Panc1 (cell line): ENCODE measurements at regions not wholly inside any gene's neighbourhood (a gene's known extent, or its start where the extent isn't known, plus 50 kb on each side); places are given as distances from the start of the nearest gene placed in this dataset.
"Not testable (repeated sequence)": the region's sequence is repeated elsewhere in the genome, so short reads cannot be mapped to it uniquely, and the experiment has no call there.

Experiments used
- ATAC-seq: fragments of 200-7000 bp; cut with Tn5 transposase; 2 replicates; pipeline ENCODE4 v1.9.1; 2020; ENCODE audit warnings: mild to moderate bottlenecking, moderate library complexity
- BruUV-seq: library from RNA; stranded (reverse); fragments of 400-500 nt; replicated peaks from 2 replicates; lab custom pipeline; 2021; lab: Mats Ljungman, UMichigan
- CTCF ChIA-PET: fragments of 300-600 bp; sonication (Branson Sonifier 250); formaldehyde crosslinking; loops from one replicate; lab custom pipeline; 2022; ENCODE audit warnings: antibody characterized with exemption; lab: Charles Lee
- POLR2A ChIA-PET: fragments of 300-600 bp; sonication (Branson Sonifier 250); formaldehyde crosslinking; loops from one replicate; lab custom pipeline; 2022; ENCODE audit warnings: antibody characterized with exemption; lab: Charles Lee
- DNase-seq: peaks from one replicate; pipeline ENCODE4 v3.0.0-alpha.2; 2010; ENCODE audit warnings: low read depth, low spot score
- H3K27ac ChIP-seq: 2 replicates; pipeline ENCODE4 v1.5.1; 2011; ENCODE audit warnings: mild to moderate bottlenecking, low read length, inconsistent platforms
- H3K27me3 ChIP-seq: fragments of 200-500 bp; sonication (Bioruptor generic); 2 replicates; pipeline ENCODE4 v1.6.0; 2014; ENCODE audit warnings: low read length, inconsistent platforms; ENCODE audit not compliant: control insufficient read depth, insufficient read depth
- H3K36me3 ChIP-seq: fragments of 200-500 bp; sonication (Bioruptor generic); 2 replicates; pipeline ENCODE4 v1.5.1; 2014; ENCODE audit warnings: inconsistent platforms, mild to moderate bottlenecking, low read length, moderate library complexity; ENCODE audit not compliant: control insufficient read depth, insufficient read depth
- H3K4me1 ChIP-seq: 2 replicates; pipeline ENCODE4 v1.5.1; 2011; ENCODE audit warnings: inconsistent platforms, mild to moderate bottlenecking, low read length, moderate library complexity; ENCODE audit not compliant: control insufficient read depth, insufficient read depth
- H3K4me3 ChIP-seq, 2 experiments: 2 replicates each; pipeline ENCODE4 v1.5.1; 2011 to 2012; ENCODE audit warnings: low read depth in 2 of 2, low read length in 2 of 2, mild to moderate bottlenecking in 2 of 2, inconsistent platforms in 1 of 2, moderate library complexity in 1 of 2
- H3K9me3 ChIP-seq: fragments of 200-500 bp; sonication (Bioruptor generic); 2 replicates; pipeline ENCODE4 v1.5.1; 2014; ENCODE audit warnings: low read depth, mild to moderate bottlenecking, inconsistent platforms, low read length, moderate library complexity; ENCODE audit not compliant: control insufficient read depth, insufficient read depth
- POLR2AphosphoS5 ChIP-seq: IDR thresholded peaks from 2 replicates; pipeline ENCODE4 v1.6.1; 2012; ENCODE audit warnings: mild to moderate bottlenecking, low read depth, low read length, moderate library complexity
- SIN3A ChIP-seq: IDR thresholded peaks from 2 replicates; pipeline ENCODE4 v1.6.1; 2012; ENCODE audit warnings: low read depth, mild to moderate bottlenecking, low read length, moderate library complexity, borderline replicate concordance; ENCODE audit not compliant: insufficient read depth
- TCF7L2 ChIP-seq: IDR thresholded peaks from 2 replicates; pipeline ENCODE4 v1.6.1; 2011; ENCODE audit warnings: mild to moderate bottlenecking, low read depth, low read length, inconsistent platforms
- in situ Hi-C: cut with HindIII; loops from 2 replicates; pipeline ENCODE4 v1.10.0; 2016; ENCODE audit warnings: low sequenced_read_pairs, low pct_unique_long_range_greater_than_20kb
- intact Hi-C: fragments of 100-400 bp; cut with micrococcal nuclease; formaldehyde crosslinking; loops from one replicate; pipeline ENCODE4 v1.10.0; 2022; ENCODE audit not compliant: unreplicated experiment
- TF ChIP-seq, protein P1 (sequence below): fragments of 450-650 bp; IDR thresholded peaks from 2 replicates; pipeline ENCODE4 v1.5.1; 2017; ENCODE audit warnings: mild to moderate bottlenecking
- TF ChIP-seq, protein P2 (sequence below), 2 experiments: IDR thresholded peaks; 2 replicates each; pipeline ENCODE4 v1.6.1; 2011 to 2012; ENCODE audit warnings: low read depth in 2 of 2, control low read depth in 1 of 2, low read length in 1 of 2, mild to moderate bottlenecking in 1 of 2, moderate library complexity in 1 of 2; ENCODE audit not compliant: insufficient read depth in 1 of 2

DNA sequence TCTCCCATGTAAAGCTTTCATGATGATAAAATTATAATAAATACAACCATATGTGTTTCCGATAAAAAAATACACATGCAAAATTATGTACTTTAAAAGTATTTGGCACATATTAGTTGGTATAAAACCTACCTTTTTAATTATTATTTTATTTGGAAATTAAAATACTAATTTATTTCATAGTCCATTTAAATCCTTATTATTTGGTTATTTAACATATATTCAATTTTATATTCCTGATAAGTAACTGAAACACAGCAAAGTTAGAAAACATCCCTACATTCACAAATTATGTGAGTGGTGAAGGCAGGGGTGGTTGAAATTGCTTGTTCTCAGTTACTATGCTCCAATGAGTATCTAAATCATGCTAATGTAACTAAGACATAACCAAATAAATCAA is 920.5 kb downstream of the SLITRK1 start:
- TF ChIP-seq, protein P1, sequence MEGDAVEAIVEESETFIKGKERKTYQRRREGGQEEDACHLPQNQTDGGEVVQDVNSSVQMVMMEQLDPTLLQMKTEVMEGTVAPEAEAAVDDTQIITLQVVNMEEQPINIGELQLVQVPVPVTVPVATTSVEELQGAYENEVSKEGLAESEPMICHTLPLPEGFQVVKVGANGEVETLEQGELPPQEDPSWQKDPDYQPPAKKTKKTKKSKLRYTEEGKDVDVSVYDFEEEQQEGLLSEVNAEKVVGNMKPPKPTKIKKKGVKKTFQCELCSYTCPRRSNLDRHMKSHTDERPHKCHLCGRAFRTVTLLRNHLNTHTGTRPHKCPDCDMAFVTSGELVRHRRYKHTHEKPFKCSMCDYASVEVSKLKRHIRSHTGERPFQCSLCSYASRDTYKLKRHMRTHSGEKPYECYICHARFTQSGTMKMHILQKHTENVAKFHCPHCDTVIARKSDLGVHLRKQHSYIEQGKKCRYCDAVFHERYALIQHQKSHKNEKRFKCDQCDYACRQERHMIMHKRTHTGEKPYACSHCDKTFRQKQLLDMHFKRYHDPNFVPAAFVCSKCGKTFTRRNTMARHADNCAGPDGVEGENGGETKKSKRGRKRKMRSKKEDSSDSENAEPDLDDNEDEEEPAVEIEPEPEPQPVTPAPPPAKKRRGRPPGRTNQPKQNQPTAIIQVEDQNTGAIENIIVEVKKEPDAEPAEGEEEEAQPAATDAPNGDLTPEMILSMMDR, result no peak
- TF ChIP-seq POLR2AphosphoS5 (no peak), SIN3A (no peak)
- TF ChIP-seq, protein P2, sequence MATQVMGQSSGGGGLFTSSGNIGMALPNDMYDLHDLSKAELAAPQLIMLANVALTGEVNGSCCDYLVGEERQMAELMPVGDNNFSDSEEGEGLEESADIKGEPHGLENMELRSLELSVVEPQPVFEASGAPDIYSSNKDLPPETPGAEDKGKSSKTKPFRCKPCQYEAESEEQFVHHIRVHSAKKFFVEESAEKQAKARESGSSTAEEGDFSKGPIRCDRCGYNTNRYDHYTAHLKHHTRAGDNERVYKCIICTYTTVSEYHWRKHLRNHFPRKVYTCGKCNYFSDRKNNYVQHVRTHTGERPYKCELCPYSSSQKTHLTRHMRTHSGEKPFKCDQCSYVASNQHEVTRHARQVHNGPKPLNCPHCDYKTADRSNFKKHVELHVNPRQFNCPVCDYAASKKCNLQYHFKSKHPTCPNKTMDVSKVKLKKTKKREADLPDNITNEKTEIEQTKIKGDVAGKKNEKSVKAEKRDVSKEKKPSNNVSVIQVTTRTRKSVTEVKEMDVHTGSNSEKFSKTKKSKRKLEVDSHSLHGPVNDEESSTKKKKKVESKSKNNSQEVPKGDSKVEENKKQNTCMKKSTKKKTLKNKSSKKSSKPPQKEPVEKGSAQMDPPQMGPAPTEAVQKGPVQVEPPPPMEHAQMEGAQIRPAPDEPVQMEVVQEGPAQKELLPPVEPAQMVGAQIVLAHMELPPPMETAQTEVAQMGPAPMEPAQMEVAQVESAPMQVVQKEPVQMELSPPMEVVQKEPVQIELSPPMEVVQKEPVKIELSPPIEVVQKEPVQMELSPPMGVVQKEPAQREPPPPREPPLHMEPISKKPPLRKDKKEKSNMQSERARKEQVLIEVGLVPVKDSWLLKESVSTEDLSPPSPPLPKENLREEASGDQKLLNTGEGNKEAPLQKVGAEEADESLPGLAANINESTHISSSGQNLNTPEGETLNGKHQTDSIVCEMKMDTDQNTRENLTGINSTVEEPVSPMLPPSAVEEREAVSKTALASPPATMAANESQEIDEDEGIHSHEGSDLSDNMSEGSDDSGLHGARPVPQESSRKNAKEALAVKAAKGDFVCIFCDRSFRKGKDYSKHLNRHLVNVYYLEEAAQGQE (IDR thresholded peaks at IDR 0.05; ENCODE audit: insufficient read depth in 1 of 2, low read depth in 2 of 2, low read length in 1 of 2), result no peak
- ChIA-PET POLR2A (no interaction called here), CTCF (no interaction called here)
- Histone ChIP-seq H3K27ac (no peak overlapping the region), H3K4me3 (no peak overlapping the region), H3K9me3 (no peaks in the 10 kb centered on the region), H3K27me3 (no peaks in the 10 kb centered on the region), H3K36me3 (no peaks in the 10 kb centered on the region), H3K4me1 (no peaks in the 10 kb centered on the region)
- BruUV-seq, result no TSS peak
- intact Hi-C loops (no loop called here), in situ Hi-C loops (no loop called here)
- ATAC-seq, result no peak
- no peak for DNase-seq

DNA sequence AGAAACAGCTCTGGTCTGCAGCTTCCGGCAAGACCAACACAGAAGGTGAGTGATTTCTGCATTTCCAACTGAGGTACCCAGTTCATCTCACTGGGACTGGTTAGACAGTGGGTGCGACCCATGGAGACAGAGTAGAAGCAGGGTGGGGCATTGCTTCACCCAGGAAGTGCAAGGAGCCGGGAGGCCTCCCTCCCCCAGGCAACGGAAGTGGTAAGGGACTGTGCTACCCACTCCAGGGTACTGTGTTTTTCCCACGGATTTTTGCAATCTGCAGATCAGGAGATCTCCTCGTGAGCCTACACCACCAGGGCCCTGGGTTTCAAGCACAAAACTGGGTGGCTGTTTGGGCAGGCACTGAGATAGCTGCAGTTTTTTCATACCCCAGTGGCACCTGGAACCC is 929.9 kb downstream of the SLITRK1 start:
- in situ Hi-C loops, DNase-seq, H3K36me3 ChIP-seq, H3K4me1 ChIP-seq, H3K27ac ChIP-seq, POLR2A ChIA-PET, H3K27me3 ChIP-seq, CTCF ChIA-PET, H3K9me3 ChIP-seq, H3K4me3 ChIP-seq, ATAC-seq, intact Hi-C loops, BruUV-seq: not testable (repeated sequence)

DNA sequence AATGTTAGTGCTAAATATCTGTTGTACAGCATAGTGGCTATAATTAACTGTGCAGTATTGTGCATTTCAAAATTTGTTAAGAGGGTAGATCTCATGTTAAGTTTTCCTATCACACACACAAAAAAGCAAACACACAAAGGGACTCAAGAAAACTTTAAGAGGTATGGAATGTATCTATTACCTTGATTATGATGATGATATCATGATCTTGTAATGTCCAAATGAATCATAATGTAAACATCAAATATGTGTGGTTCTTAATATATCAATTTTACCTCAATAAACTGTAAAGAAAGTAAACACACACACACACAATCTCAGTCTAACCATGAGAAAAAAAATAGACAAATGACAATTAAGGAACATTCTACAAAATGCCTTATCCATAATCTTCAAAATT is 934.6 kb downstream of the SLITRK1 start:
- BruUV-seq, result no TSS peak

More for the DNA sequence above, 934.6 kb downstream of the SLITRK1 start:
- ATAC-seq, result no peak
- CTCF ChIA-PET, result no interaction called here
- TF ChIP-seq, protein P2 (IDR thresholded peaks at IDR 0.05; ENCODE audit: insufficient read depth in 1 of 2, low read depth in 2 of 2, low read length in 1 of 2), result no peak
- TF ChIP-seq SIN3A, result no peak
- TF ChIP-seq, protein P1, result no peak
- no peak for TF ChIP-seq TCF7L2
- TF ChIP-seq POLR2AphosphoS5, result no peak
- Histone ChIP-seq H3K27ac (no peak overlapping the region), H3K36me3 (no peaks in the 10 kb centered on the region), H3K4me3 (no peak overlapping the region), H3K27me3 (no peaks in the 10 kb centered on the region), H3K9me3 (no peaks in the 10 kb centered on the region), H3K4me1 (no peaks in the 10 kb centered on the region)
- POLR2A ChIA-PET, result no interaction called here
- in situ Hi-C loops, result no loop called here
- intact Hi-C loops, result no loop called here
- no peak for DNase-seq
